ENCODE measurements at regions not wholly inside any gene's neighbourhood (a gene's known extent, or its start where the extent isn't known, plus 50 kb on each side); places are given as distances from the start of the nearest gene placed in this dataset.

DNA sequence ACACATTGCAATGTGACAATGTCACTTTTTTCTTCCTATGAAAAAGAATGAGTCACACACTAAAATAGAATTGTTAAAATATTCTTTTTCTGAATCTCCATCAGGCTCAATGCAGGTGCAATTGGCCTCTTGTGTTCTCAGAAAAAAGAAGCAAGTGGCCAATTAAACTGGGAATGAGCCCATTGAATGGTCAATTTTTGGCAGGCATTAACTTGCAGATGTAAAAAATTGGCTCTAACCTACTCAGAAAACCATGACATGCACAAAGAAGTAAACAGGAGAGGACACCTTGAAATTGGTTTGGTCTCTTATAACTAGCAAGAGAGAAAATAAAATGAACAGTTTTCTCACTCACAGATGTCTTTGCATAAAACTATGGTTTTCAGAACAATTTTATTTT, 820.8 kb downstream of the TBL1XR1 start:
- Histone ChIP-seq H3K9ac (ENCODE audit: extremely low read depth, insufficient read length, low read length) (no peak overlapping the region), H2BK120ac (ENCODE audit: low read depth, low read length, poor library complexity, severe bottlenecking) (no peak overlapping the region), H3K4me2 (ENCODE audit: insufficient read depth, insufficient read length, low read length) (no peak overlapping the region), H2BK15ac (ENCODE audit: low read depth, low read length) (no peak overlapping the region), H3K23ac (ENCODE audit: insufficient read length, low read depth, low read length) (no peak overlapping the region), H2BK5ac (ENCODE audit: insufficient read length, low read length) (no peak overlapping the region), H3K9me3 (ENCODE audit: control insufficient read depth, low read depth, low read length) (no peaks in the 10 kb centered on the region), H3K23me2 (ENCODE audit: insufficient read length, low read depth, low read length, poor library complexity, severe bottlenecking) (no peaks in the 10 kb centered on the region), H2BK20ac (ENCODE audit: low read depth, low read length, poor library complexity, severe bottlenecking) (no peak overlapping the region), H2BK12ac (ENCODE audit: insufficient read length, low read depth, low read length) (no peak overlapping the region), H3K79me2 (ENCODE audit: insufficient read depth, low read length) (no peaks in the 10 kb centered on the region), H4K8ac (replicated peaks; ENCODE audit: insufficient read length, low read depth, low read length) (no peak overlapping the region), H3K56ac (ENCODE audit: insufficient read length, low read depth, low read length) (no peak overlapping the region), H2AFZ (ENCODE audit: low read length) (no peak overlapping the region), H3K27me3 (ENCODE audit: insufficient read depth, low read length) (no peaks in the 10 kb centered on the region), H3K18ac (ENCODE audit: insufficient read length, low read depth, low read length) (no peak overlapping the region), H3K4ac (ENCODE audit: low read depth, low read length) (no peak overlapping the region), H4K91ac (ENCODE audit: insufficient read length, low read depth, low read length) (no peak overlapping the region), H3K27ac (ENCODE audit: insufficient read length, low read depth, low read length) (no peak overlapping the region), H3K14ac (ENCODE audit: insufficient read depth, low read length) (no peak overlapping the region), H3K4me1 (ENCODE audit: insufficient read depth, low read length) (no peaks in the 10 kb centered on the region), H3K79me1 (ENCODE audit: insufficient read depth, low read depth, low read length, poor library complexity, severe bottlenecking) (no peaks in the 10 kb centered on the region), H2AK5ac (ENCODE audit: insufficient read length, low read length) (no peak overlapping the region), H4K5ac (ENCODE audit: insufficient read length, low read depth, low read length) (no peak overlapping the region), H3T11ph (ENCODE audit: low read length) (no peak overlapping the region), H4K20me1 (ENCODE audit: control insufficient read depth, insufficient read depth, insufficient read length) (no peaks in the 10 kb centered on the region)
- DNase-seq: no peak
- peaks cover 0 to 2% (median 0%) of the 10 kb centered on the region in 3 experiments; a peak in 1 of 7 replicates for H3K36me3 Mint-ChIP-seq (ENCODE audit: insufficient read depth in 1 of 3, low read depth in 3 of 3)
- H3K4me3 Mint-ChIP-seq: no peak overlapping the region
- no peaks in the 10 kb centered on the region for H3K9me3 Mint-ChIP-seq
- no peaks in the 10 kb centered on the region for H3K27me3 Mint-ChIP-seq (ENCODE audit: low read depth)
- H3K4me1 Mint-ChIP-seq: no peaks in the 10 kb centered on the region
- no peak overlapping the region for H3K27ac Mint-ChIP-seq
- TF ChIP-seq, protein P1, sequence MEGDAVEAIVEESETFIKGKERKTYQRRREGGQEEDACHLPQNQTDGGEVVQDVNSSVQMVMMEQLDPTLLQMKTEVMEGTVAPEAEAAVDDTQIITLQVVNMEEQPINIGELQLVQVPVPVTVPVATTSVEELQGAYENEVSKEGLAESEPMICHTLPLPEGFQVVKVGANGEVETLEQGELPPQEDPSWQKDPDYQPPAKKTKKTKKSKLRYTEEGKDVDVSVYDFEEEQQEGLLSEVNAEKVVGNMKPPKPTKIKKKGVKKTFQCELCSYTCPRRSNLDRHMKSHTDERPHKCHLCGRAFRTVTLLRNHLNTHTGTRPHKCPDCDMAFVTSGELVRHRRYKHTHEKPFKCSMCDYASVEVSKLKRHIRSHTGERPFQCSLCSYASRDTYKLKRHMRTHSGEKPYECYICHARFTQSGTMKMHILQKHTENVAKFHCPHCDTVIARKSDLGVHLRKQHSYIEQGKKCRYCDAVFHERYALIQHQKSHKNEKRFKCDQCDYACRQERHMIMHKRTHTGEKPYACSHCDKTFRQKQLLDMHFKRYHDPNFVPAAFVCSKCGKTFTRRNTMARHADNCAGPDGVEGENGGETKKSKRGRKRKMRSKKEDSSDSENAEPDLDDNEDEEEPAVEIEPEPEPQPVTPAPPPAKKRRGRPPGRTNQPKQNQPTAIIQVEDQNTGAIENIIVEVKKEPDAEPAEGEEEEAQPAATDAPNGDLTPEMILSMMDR (conservative IDR thresholded peaks at IDR 0.05): no peak

Data from H9 (cell line).